HEK293T (cell line): ENCODE measurements at regions not wholly inside any gene's neighbourhood (a gene's known extent, or its start where the extent isn't known, plus 50 kb on each side); places are given as distances from the start of the nearest gene placed in this dataset.

Source experiments
- CTBP1 ChIP-seq: fragments of 450-650 bp; IDR thresholded peaks from 2 replicates; pipeline ENCODE4 v1.6.1; 2016; ENCODE audit warnings: borderline replicate concordance
- ELF4 ChIP-seq: fragments of 450-650 bp; IDR thresholded peaks from 2 replicates; pipeline ENCODE4 v1.6.1; 2017; ENCODE audit warnings: antibody characterized with exemption
- FOXA1 ChIP-seq: fragments of 450-650 bp; IDR thresholded peaks from 2 replicates; pipeline ENCODE4 v1.6.1; 2016; ENCODE audit warnings: mild to moderate bottlenecking
- FOXM1 ChIP-seq: fragments of 450-650 bp; IDR thresholded peaks from 2 replicates; pipeline ENCODE4 v1.6.1; 2017; ENCODE audit warnings: mild to moderate bottlenecking, borderline replicate concordance
- L3MBTL2 ChIP-seq: fragments of 450-650 bp; conservative IDR thresholded peaks from 2 replicates; pipeline ENCODE4 v1.6.1; 2016; ENCODE audit warnings: mild to moderate bottlenecking
- NFRKB ChIP-seq: fragments of 450-650 bp; IDR thresholded peaks from 2 replicates; pipeline ENCODE4 v1.6.1; 2016; ENCODE audit warnings: mild to moderate bottlenecking, moderate library complexity
- SP1 ChIP-seq: fragments of 450-650 bp; IDR thresholded peaks from 2 replicates; pipeline ENCODE4 v1.6.1; 2017
- SUZ12 ChIP-seq: fragments of 450-650 bp; IDR thresholded peaks from 2 replicates; pipeline ENCODE4 v1.6.1; 2016; ENCODE audit warnings: mild to moderate bottlenecking
- TF ChIP-seq, protein P1 (sequence below): fragments of 450-650 bp; IDR thresholded peaks from 2 replicates; pipeline ENCODE4 v1.6.1; 2016

DNA sequence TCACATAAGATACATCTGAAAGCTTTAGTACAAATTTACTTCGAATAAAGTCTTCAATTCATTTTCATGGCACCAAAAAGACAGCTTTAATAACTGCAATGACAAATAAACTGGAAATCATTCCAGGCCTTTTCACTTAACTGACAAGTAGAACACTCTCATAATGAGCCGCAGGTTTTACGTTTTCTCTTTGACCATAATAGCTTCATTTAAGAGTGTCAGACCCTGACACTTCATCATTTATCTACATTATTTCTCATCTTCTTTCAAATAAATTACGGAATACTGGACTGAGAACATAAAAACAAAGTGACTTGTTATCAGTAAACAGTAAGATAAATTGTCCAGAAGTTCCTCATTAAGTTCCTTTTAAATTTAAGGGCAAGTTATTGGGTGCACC, 1252.9 kb upstream of the ACVR2A start:
- TF ChIP-seq, protein P1, sequence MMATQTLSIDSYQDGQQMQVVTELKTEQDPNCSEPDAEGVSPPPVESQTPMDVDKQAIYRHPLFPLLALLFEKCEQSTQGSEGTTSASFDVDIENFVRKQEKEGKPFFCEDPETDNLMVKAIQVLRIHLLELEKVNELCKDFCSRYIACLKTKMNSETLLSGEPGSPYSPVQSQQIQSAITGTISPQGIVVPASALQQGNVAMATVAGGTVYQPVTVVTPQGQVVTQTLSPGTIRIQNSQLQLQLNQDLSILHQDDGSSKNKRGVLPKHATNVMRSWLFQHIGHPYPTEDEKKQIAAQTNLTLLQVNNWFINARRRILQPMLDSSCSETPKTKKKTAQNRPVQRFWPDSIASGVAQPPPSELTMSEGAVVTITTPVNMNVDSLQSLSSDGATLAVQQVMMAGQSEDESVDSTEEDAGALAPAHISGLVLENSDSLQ = peak; percentile 67
- TF ChIP-seq ELF4 = no peak
- no peak for TF ChIP-seq SUZ12
- no peak for TF ChIP-seq SP1
- no peak for TF ChIP-seq NFRKB
- TF ChIP-seq FOXA1 = no peak
- no peak for TF ChIP-seq CTBP1
- TF ChIP-seq FOXM1 = no peak
- no peak for TF ChIP-seq L3MBTL2
